Liver (tissue), 8 donors: ENCODE measurements at regions not wholly inside any gene's neighbourhood (a gene's known extent, or its start where the extent isn't known, plus 50 kb on each side); places are given as distances from the start of the nearest gene placed in this dataset.

Experiments used
- DNase-seq: peaks from one replicate; pipeline ENCODE4 v3.0.0-alpha.2; 2017; ENCODE audit warnings: low spot score
- H3K27ac ChIP-seq, 2 donors: one replicate each; pipeline ENCODE4 v1.7.0; 2013; ENCODE audit warnings: inconsistent platforms in 2 of 2, low read length in 2 of 2, control low read depth in 1 of 2, low read depth in 1 of 2, mild to moderate bottlenecking in 1 of 2
- H3K27me3 ChIP-seq, 4 donors: one replicate each; pipeline versions ENCODE4 v1.6.1 to v1.7.0; 2013; ENCODE audit warnings: low read length in 3 of 4, inconsistent platforms in 1 of 4, mild to moderate bottlenecking in 1 of 4, moderate library complexity in 1 of 4; ENCODE audit not compliant: control insufficient read depth in 4 of 4, insufficient read depth in 4 of 4
- H3K36me3 ChIP-seq, 4 donors: one replicate each; pipeline versions ENCODE4 v1.6.1 to v1.7.0; 2013; ENCODE audit warnings: low read length in 3 of 4, mild to moderate bottlenecking in 3 of 4, low read depth in 1 of 4, moderate library complexity in 1 of 4; ENCODE audit not compliant: control insufficient read depth in 4 of 4, insufficient read depth in 3 of 4
- H3K4me1 ChIP-seq, 4 donors: one replicate each; pipeline versions ENCODE4 v1.6.1 to v1.7.0; 2013; ENCODE audit warnings: low read length in 3 of 4, mild to moderate bottlenecking in 3 of 4, moderate library complexity in 1 of 4; ENCODE audit not compliant: control insufficient read depth in 4 of 4, insufficient read depth in 4 of 4
- H3K4me3 ChIP-seq, 3 donors: one replicate each; pipeline versions ENCODE4 v1.6.1 to v1.7.0; 2013; ENCODE audit warnings: low read length in 3 of 3, control low read depth in 1 of 3, low read depth in 1 of 3, mild to moderate bottlenecking in 1 of 3
- H3K9ac ChIP-seq, 2 donors: one replicate each; pipeline ENCODE4 v1.7.0; 2013; ENCODE audit warnings: low read length in 2 of 2, mild to moderate bottlenecking in 2 of 2, moderate library complexity in 2 of 2, control low read depth in 1 of 2, low read depth in 1 of 2
- H3K9me3 ChIP-seq, 4 donors: one replicate each; pipeline versions ENCODE4 v1.6.1 to v1.7.0; 2013; ENCODE audit warnings: low read length in 3 of 4; ENCODE audit not compliant: control insufficient read depth in 4 of 4
- CTCF ChIP-seq: fragments of 150-350 bp; IDR thresholded peaks from 2 replicates; pipeline ENCODE4 v1.5.1; 2017; ENCODE audit warnings: improper control_type of control experiment, low read depth, low read length; ENCODE audit not compliant: missing input control
- EGR1 ChIP-seq, 2 donors: IDR thresholded peaks; 2 replicates each; pipeline ENCODE4 v1.6.1; 2016 to 2018; ENCODE audit warnings: antibody characterized with exemption in 2 of 2, low read depth in 2 of 2
- FOXA1 ChIP-seq: IDR thresholded peaks from 2 replicates; pipeline ENCODE4 v1.6.1; 2016; ENCODE audit warnings: antibody characterized with exemption
- FOXA2 ChIP-seq: IDR thresholded peaks from 2 replicates; pipeline ENCODE4 v1.6.1; 2016; ENCODE audit warnings: antibody characterized with exemption
- GABPA ChIP-seq, 2 donors: IDR thresholded peaks in 1 of 2; conservative IDR thresholded peaks in 1 of 2; 2 replicates each; pipeline ENCODE4 v1.6.1; 2016; ENCODE audit warnings: antibody characterized with exemption in 2 of 2, mild to moderate bottlenecking in 1 of 2, moderate library complexity in 1 of 2
- HNF4A ChIP-seq, 2 donors: conservative IDR thresholded peaks; 2 replicates each; pipeline ENCODE4 v1.6.1; 2016; ENCODE audit warnings: antibody characterized with exemption in 2 of 2, mild to moderate bottlenecking in 2 of 2
- HNF4G ChIP-seq: IDR thresholded peaks from 2 replicates; pipeline ENCODE4 v1.6.1; 2016; ENCODE audit warnings: antibody characterized with exemption
- JUND ChIP-seq, 2 donors: IDR thresholded peaks; 2 replicates each; pipeline ENCODE4 v1.6.1; 2016; ENCODE audit warnings: antibody characterized with exemption in 2 of 2
- MAX ChIP-seq: IDR thresholded peaks from 2 replicates; pipeline ENCODE4 v1.6.1; 2016; ENCODE audit warnings: antibody characterized with exemption
- NR2F2 ChIP-seq: IDR thresholded peaks from 2 replicates; pipeline ENCODE4 v1.6.1; 2016; ENCODE audit warnings: antibody characterized with exemption
- RAD21 ChIP-seq, 2 donors: IDR thresholded peaks; 2 replicates each; pipeline ENCODE4 v1.6.1; 2016; ENCODE audit warnings: antibody characterized with exemption in 2 of 2, mild to moderate bottlenecking in 2 of 2
- REST ChIP-seq: IDR thresholded peaks from 2 replicates; pipeline ENCODE4 v1.6.1; 2016; ENCODE audit warnings: antibody characterized with exemption, mild to moderate bottlenecking
- RXRA ChIP-seq, 2 donors: IDR thresholded peaks; 2 replicates each; pipeline ENCODE4 v1.6.1; 2017 to 2018; ENCODE audit warnings: antibody characterized with exemption in 2 of 2, mild to moderate bottlenecking in 1 of 2
- SP1 ChIP-seq: IDR thresholded peaks from 2 replicates; pipeline ENCODE4 v1.6.1; 2018; ENCODE audit warnings: antibody characterized with exemption, mild to moderate bottlenecking
- TAF1 ChIP-seq: conservative IDR thresholded peaks from 2 replicates; pipeline ENCODE4 v1.6.1; 2016; ENCODE audit warnings: antibody characterized with exemption, mild to moderate bottlenecking
- YY1 ChIP-seq: IDR thresholded peaks from 2 replicates; pipeline ENCODE4 v1.6.1; 2016; ENCODE audit warnings: antibody characterized with exemption, mild to moderate bottlenecking
- WGBS: extraction: QIAGEN DNeasy Blood & Tissue Kit; methylation state at CpG from one replicate; pipeline ENCODE4 v1.1.7; 2013; 5-methylcytosine and 5-hydroxymethylcytosine counted together
- TF ChIP-seq, protein P1 (sequence below): IDR thresholded peaks from 2 replicates; pipeline ENCODE4 v1.6.1; 2016; ENCODE audit warnings: antibody characterized with exemption
- TF ChIP-seq, protein P2 (sequence below): IDR thresholded peaks from 2 replicates; pipeline ENCODE4 v1.6.1; 2016; ENCODE audit warnings: antibody characterized with exemption
- donor health status: healthy.
- donor health status: healthy.
- donor health status: healthy.
- donor health status: healthy.
- donor health status: healthy.

DNA sequence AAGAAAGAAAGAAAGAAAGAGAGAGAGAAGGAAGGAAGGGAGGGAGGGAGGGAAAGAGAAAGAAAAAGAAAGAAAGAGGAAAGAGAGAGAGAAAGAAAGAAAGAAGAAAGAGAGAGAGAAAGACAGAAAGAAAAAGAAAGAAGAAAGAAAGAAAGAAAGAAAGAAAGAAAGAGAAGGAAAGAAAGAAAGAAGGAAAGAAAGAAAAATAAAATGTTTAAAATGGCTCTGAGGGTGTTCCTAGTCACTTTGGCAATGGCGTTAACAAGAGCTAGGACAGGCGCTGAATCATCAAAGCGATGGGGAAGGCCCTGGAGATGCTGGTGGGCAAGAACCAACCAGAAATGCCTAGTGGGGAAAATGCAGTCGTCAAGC lies 77.8 kb upstream of the GPC1 start:
- no peak overlapping the region for H3K9ac ChIP-seq
- TF ChIP-seq, protein P1, sequence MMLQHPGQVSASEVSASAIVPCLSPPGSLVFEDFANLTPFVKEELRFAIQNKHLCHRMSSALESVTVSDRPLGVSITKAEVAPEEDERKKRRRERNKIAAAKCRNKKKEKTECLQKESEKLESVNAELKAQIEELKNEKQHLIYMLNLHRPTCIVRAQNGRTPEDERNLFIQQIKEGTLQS: no peak
- TF ChIP-seq JUND (IDR thresholded peaks at IDR 0.05): no peak
- TF ChIP-seq TAF1: no peak
- TF ChIP-seq HNF4A (conservative IDR thresholded peaks at IDR 0.05): no peak
- TF ChIP-seq SP1: no peak
- no peak for TF ChIP-seq YY1
- TF ChIP-seq GABPA (IDR thresholded peaks at IDR 0.05 in 1 of 2, conservative IDR thresholded peaks at IDR 0.05 in 1 of 2): no peak
- no peak for TF ChIP-seq HNF4G
- TF ChIP-seq, protein P2, sequence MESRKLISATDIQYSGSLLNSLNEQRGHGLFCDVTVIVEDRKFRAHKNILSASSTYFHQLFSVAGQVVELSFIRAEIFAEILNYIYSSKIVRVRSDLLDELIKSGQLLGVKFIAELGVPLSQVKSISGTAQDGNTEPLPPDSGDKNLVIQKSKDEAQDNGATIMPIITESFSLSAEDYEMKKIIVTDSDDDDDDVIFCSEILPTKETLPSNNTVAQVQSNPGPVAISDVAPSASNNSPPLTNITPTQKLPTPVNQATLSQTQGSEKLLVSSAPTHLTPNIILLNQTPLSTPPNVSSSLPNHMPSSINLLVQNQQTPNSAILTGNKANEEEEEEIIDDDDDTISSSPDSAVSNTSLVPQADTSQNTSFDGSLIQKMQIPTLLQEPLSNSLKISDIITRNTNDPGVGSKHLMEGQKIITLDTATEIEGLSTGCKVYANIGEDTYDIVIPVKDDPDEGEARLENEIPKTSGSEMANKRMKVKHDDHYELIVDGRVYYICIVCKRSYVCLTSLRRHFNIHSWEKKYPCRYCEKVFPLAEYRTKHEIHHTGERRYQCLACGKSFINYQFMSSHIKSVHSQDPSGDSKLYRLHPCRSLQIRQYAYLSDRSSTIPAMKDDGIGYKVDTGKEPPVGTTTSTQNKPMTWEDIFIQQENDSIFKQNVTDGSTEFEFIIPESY: no peak
- no peak for TF ChIP-seq REST
- no peak for TF ChIP-seq FOXA2
- no peak for TF ChIP-seq FOXA1
- TF ChIP-seq EGR1 (IDR thresholded peaks at IDR 0.05; ENCODE audit: low read depth in 2 of 2): no peak
- TF ChIP-seq CTCF: no peak
- no peak for TF ChIP-seq MAX
- no peak for TF ChIP-seq RXRA (IDR thresholded peaks at IDR 0.05)
- TF ChIP-seq NR2F2: no peak
- TF ChIP-seq RAD21 (IDR thresholded peaks at IDR 0.05): no peak
- peaks cover 0 to 6% (median 0%) of the 10 kb centered on the region in 4 donors for H3K9me3 ChIP-seq
- peaks cover 0 to 9% (median 6%) of the 10 kb centered on the region in 4 donors for H3K4me1 ChIP-seq
- no peak overlapping the region for H3K27ac ChIP-seq
- no peaks in the 10 kb centered on the region for H3K36me3 ChIP-seq
- H3K4me3 ChIP-seq: no peak overlapping the region
- H3K27me3 ChIP-seq: no peaks in the 10 kb centered on the region
- DNase-seq: no peak
- WGBS: 93% methylated on average over 4 of the region's 4 CpGs

DNA sequence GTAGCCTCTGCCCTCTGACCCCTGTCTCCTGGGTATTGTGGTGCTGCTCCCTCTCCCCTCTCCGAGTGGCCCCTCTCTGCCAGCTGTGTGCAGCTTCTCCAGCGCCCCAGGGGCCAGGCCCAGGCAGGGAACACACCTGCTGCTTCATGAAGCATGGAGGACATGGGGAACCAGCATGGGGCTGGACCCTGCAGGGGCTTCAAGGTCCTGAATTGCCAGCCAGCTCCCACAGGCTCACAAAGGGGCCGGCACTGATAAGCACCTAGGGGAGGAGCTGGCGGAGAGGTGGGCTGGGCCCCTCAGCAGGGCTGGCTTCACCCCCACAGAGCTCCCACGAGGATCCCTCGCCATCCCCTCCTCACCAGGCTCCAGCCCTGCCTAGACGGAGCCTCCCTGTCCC lies 77.4 kb upstream of the GPC1 start:
- H3K9ac ChIP-seq: no peak overlapping the region
- no peak overlapping the region for H3K4me3 ChIP-seq
- WGBS: 74% methylated on average over 7 of the region's 7 CpGs
- H3K9me3 ChIP-seq: peaks cover 0 to 6% (median 0%) of the 10 kb centered on the region in 4 donors
- H3K27ac ChIP-seq: no peak overlapping the region
- no peaks in the 10 kb centered on the region for H3K27me3 ChIP-seq
- peaks cover 0 to 9% (median 6%) of the 10 kb centered on the region in 4 donors for H3K4me1 ChIP-seq
- H3K36me3 ChIP-seq: no peaks in the 10 kb centered on the region
- no peak for DNase-seq
- TF ChIP-seq HNF4A (conservative IDR thresholded peaks at IDR 0.05): no peak
- no peak for TF ChIP-seq GABPA (IDR thresholded peaks at IDR 0.05 in 1 of 2, conservative IDR thresholded peaks at IDR 0.05 in 1 of 2)
- no peak for TF ChIP-seq SP1
- no peak for TF ChIP-seq MAX
- TF ChIP-seq FOXA2: no peak
- no peak for TF ChIP-seq HNF4G
- no peak for TF ChIP-seq REST
- no peak for TF ChIP-seq TAF1
- TF ChIP-seq RXRA (IDR thresholded peaks at IDR 0.05): no peak
- no peak for TF ChIP-seq EGR1 (IDR thresholded peaks at IDR 0.05; ENCODE audit: low read depth in 2 of 2)
- TF ChIP-seq NR2F2: no peak
- TF ChIP-seq JUND (IDR thresholded peaks at IDR 0.05): no peak
- no peak for TF ChIP-seq FOXA1
- TF ChIP-seq YY1: no peak
- TF ChIP-seq RAD21 (IDR thresholded peaks at IDR 0.05): no peak
